Uterus (tissue), 2 donors: ENCODE measurements at regions not wholly inside any gene's neighbourhood (a gene's known extent, or its start where the extent isn't known, plus 50 kb on each side); places are given as distances from the start of the nearest gene placed in this dataset.

Experiments used
- CTCF ChIP-seq, 4 experiments: fragments of 200-600 bp in 2 of 4; fragments of 450-650 bp in 2 of 4; sonication (generic) in 2 of 4; IDR thresholded peaks; one replicate each; pipeline ENCODE4 v1.5.1; 2016 to 2019; ENCODE audit warnings: antibody characterized with exemption in 4 of 4, mild to moderate bottlenecking in 2 of 4, moderate library complexity in 1 of 4
- POLR2A ChIP-seq, 2 donors: fragments of 450-650 bp; IDR thresholded peaks; one replicate each; pipeline ENCODE4 v1.6.1; 2016; ENCODE audit warnings: antibody characterized with exemption in 2 of 2, mild to moderate bottlenecking in 1 of 2, moderate library complexity in 1 of 2

GRCh38 chr7:8913682-8914081, 480.3 kb downstream of the NXPH1 start:
- TF ChIP-seq CTCF (IDR thresholded peaks at IDR 0.05) (no peak), POLR2A (IDR thresholded peaks at IDR 0.05) (no peak)
